HepG2 (cell line): ENCODE measurements at regions not wholly inside any gene's neighbourhood (a gene's known extent, or its start where the extent isn't known, plus 50 kb on each side); places are given as distances from the start of the nearest gene placed in this dataset.

Experiments
- ATAC-seq: fragments of 200-7000 bp; cut with Tn5 transposase; 3 replicates; pipeline ENCODE4 v1.9.1; 2020; ENCODE audit warnings: mild to moderate bottlenecking, moderate library complexity
- BruUV-seq: library from RNA; stranded (reverse); fragments of 400-500 nt; replicated peaks from 2 replicates; lab custom pipeline; 2021; lab: Mats Ljungman, UMichigan
- CTCF ChIA-PET: fragments of 300-600 bp; formaldehyde crosslinking; extraction: SDS; loops from one replicate; lab custom pipeline; 2021; ENCODE audit warnings: low total read pairs, inconsistent platforms, low intra/inter-chr PET ratio; lab: Yijun Ruan, JAX
- POLR2A ChIA-PET: fragments of 350-600 bp; sonication (Branson Sonifier 250); formaldehyde crosslinking; loops from one replicate; lab custom pipeline; 2020; ENCODE audit warnings: antibody characterized with exemption, inconsistent platforms; lab: Yijun Ruan, JAX
- DNase-seq: peaks from one replicate; pipeline ENCODE4 v3.0.0-alpha.2; 2015; ENCODE audit warnings: low spot score
- FAIRE-seq: peaks from 3 replicates; lab custom pipeline; 2011; peaks lifted over from hg19 to GRCh38; lab: Jason Lieb, UNC
- H2AFZ ChIP-seq: one replicate; pipeline ENCODE4 v1.6.1; 2011; ENCODE audit warnings: low read length, inconsistent platforms
- H3K27ac ChIP-seq: fragments of 300-600 bp; 3 replicates; pipeline ENCODE4 v1.8.0; 2011; ENCODE audit warnings: mixed run types, mild to moderate bottlenecking, mixed read lengths, low read length, inconsistent platforms; ENCODE audit not compliant: insufficient read depth; ENCODE audit errors: extremely low read length
- H3K27me3 ChIP-seq, 2 experiments: fragments of 200-600 bp in 1 of 2; 2 replicates in 1 of 2; 3 replicates in 1 of 2; pipeline versions ENCODE4 v1.6.0 to v1.8.0; 2011; ENCODE audit warnings: low read length in 2 of 2, mild to moderate bottlenecking in 2 of 2, moderate library complexity in 2 of 2, inconsistent platforms in 1 of 2; ENCODE audit not compliant: insufficient read depth in 2 of 2, control insufficient read depth in 1 of 2
- H3K36me3 ChIP-seq, 2 experiments: fragments of 200-600 bp in 1 of 2; replicated peaks in 1 of 2; 2 replicates in 1 of 2; 3 replicates in 1 of 2; pipeline versions ENCODE4 v1.5.1 to v1.8.0; 2011; ENCODE audit warnings: low read length in 2 of 2, inconsistent platforms in 1 of 2; ENCODE audit not compliant: insufficient read depth in 2 of 2, control insufficient read depth in 1 of 2
- H3K4me1 ChIP-seq: 2 replicates; pipeline ENCODE4 v1.5.1; 2012; ENCODE audit warnings: low read length, inconsistent platforms; ENCODE audit not compliant: insufficient read depth
- H3K4me2 ChIP-seq: 2 replicates; pipeline ENCODE4 v1.6.0; 2011; ENCODE audit warnings: low read depth, low read length, inconsistent platforms
- H3K4me3 ChIP-seq, 3 experiments: fragments of 200-600 bp in 1 of 3; sonication (generic), shearing (Covaris generic) in 1 of 3; replicated peaks in 1 of 3; 2 replicates each; pipeline ENCODE4 v1.5.1; 2011 to 2016; ENCODE audit warnings: low read length in 3 of 3, inconsistent platforms in 2 of 3, low read depth in 2 of 3, mild to moderate bottlenecking in 2 of 3, control low read depth in 1 of 3, mixed read lengths in 1 of 3; ENCODE audit not compliant: insufficient read depth in 1 of 3
- H3K79me2 ChIP-seq: one replicate; pipeline ENCODE4 v1.6.1; 2011; ENCODE audit warnings: low read length, inconsistent platforms; ENCODE audit not compliant: insufficient read depth
- H3K9ac ChIP-seq: 2 replicates; pipeline ENCODE4 v1.6.0; 2011; ENCODE audit warnings: mild to moderate bottlenecking, low read depth, low read length, inconsistent platforms; ENCODE audit not compliant: insufficient read depth
- H3K9me3 ChIP-seq: 2 replicates; pipeline ENCODE4 v1.5.1; 2012; ENCODE audit warnings: mild to moderate bottlenecking, low read length
- H4K20me1 ChIP-seq: 2 replicates; pipeline ENCODE4 v1.6.0; 2011; ENCODE audit warnings: inconsistent platforms, mild to moderate bottlenecking, low read length, moderate library complexity; ENCODE audit not compliant: insufficient read depth
- ATF7-NPFF ChIP-seq: sonication (generic); formaldehyde crosslinking; IDR thresholded peaks from 2 replicates; pipeline ENCODE4 v1.8.1; 2023; ENCODE audit warnings: mild to moderate bottlenecking, low read depth, missing genetic modification reagents, moderate library complexity
- CBX5 ChIP-seq: sonication (generic); formaldehyde crosslinking; IDR thresholded peaks from 2 replicates; pipeline ENCODE4 v1.4.0; 2020; ENCODE audit warnings: missing genetic modification reagents, borderline replicate concordance
- EZH2 ChIP-seq: conservative IDR thresholded peaks from 2 replicates; pipeline ENCODE4 v1.6.1; 2012; ENCODE audit warnings: mild to moderate bottlenecking, low read depth, low read length, moderate library complexity
- IKZF4 ChIP-seq: sonication (generic); formaldehyde crosslinking; IDR thresholded peaks from 2 replicates; pipeline ENCODE4 v1.5.1; 2020; ENCODE audit warnings: borderline replicate concordance, mild to moderate bottlenecking, low read depth, missing genetic modification reagents; ENCODE audit errors: not compliant biosample characterization
- MAZ ChIP-seq, 2 experiments: sonication (generic) in 1 of 2; formaldehyde crosslinking in 1 of 2; IDR thresholded peaks; 2 replicates each; pipeline versions ENCODE4 v1.5.0 to v1.6.1; 2012 to 2020; ENCODE audit warnings: low read depth in 2 of 2, mild to moderate bottlenecking in 2 of 2, borderline replicate concordance in 1 of 2, improper control_type of control experiment in 1 of 2, low read length in 1 of 2, missing genetic modification reagents in 1 of 2, moderate library complexity in 1 of 2
- PRMT3 ChIP-seq: sonication (generic); formaldehyde crosslinking; IDR thresholded peaks from 2 replicates; pipeline ENCODE4 v1.8.1; 2022; ENCODE audit warnings: low read depth, mild to moderate bottlenecking, moderate library complexity, missing genetic modification reagents, borderline replicate concordance
- ZBTB42 ChIP-seq: sonication (generic); formaldehyde crosslinking; IDR thresholded peaks from 2 replicates; pipeline ENCODE4 v1.5.0; 2020; ENCODE audit warnings: mild to moderate bottlenecking, missing genetic modification reagents
- ZNF3 ChIP-seq: IDR thresholded peaks from 2 replicates; pipeline ENCODE4 v1.7.0; 2017; ENCODE audit warnings: inconsistent platforms
- ZNF841 ChIP-seq: sonication (generic); formaldehyde crosslinking; IDR thresholded peaks from 2 replicates; pipeline ENCODE4 v1.8.1; 2023; ENCODE audit warnings: missing genetic modification reagents, borderline replicate concordance
- WGBS: methylation state at CpG from one replicate; pipeline ENCODE4 v1.1.6; 2017; ENCODE audit warnings: low lambda C conversion rate; 5-methylcytosine and 5-hydroxymethylcytosine counted together
- in situ Hi-C: cut with HindIII; loops from 2 replicates; pipeline ENCODE4 v1.10.0; 2017; ENCODE audit warnings: low pct_unique_long_range_greater_than_20kb; ENCODE audit not compliant: extremely low pct_ligation_motif_present
- intact Hi-C: fragments of 100-400 bp; cut with micrococcal nuclease; formaldehyde crosslinking; loops from one replicate; pipeline ENCODE4 v1.10.0; 2022; ENCODE audit not compliant: unreplicated experiment
- TF ChIP-seq, protein P1 (sequence below): sonication (generic); formaldehyde crosslinking; IDR thresholded peaks from 2 replicates; pipeline ENCODE4 v1.5.1; 2020; ENCODE audit warnings: missing genetic modification reagents, mild to moderate bottlenecking, borderline replicate concordance
- TF ChIP-seq, protein P2 (sequence below): sonication (generic); formaldehyde crosslinking; IDR thresholded peaks from 2 replicates; pipeline ENCODE4 v1.8.1; 2023; ENCODE audit warnings: mild to moderate bottlenecking, missing genetic modification reagents, borderline replicate concordance
- TF ChIP-seq, protein P3 (sequence below): IDR thresholded peaks from 2 replicates; pipeline ENCODE4 v1.6.1; 2018; ENCODE audit warnings: missing genetic modification reagents

DNA sequence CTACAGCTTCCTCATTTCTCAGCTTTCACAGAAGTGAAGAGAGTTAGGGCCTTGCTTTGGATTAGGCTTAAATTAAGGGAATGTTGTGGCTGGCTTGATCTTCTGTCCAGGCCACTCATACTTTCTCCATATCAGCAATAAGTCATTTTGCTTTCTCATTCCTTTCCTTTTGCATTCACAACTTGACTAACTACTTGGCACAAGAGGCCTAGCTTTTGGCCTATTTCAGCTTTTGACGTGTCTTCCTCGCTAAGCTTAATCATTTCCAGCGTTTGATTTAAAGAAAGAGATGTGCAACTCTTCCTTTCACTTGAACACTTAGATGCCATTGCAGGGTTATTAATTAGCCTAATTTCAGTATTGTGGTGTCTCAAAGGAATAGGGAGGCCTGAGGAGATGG is 712.0 kb downstream of the INHBA start:
- intact Hi-C loops (no loop called here), in situ Hi-C loops (no loop called here)
- Histone ChIP-seq H3K4me2 (no peak overlapping the region), H3K4me1 (no peaks in the 10 kb centered on the region), H3K9ac (no peak overlapping the region), H3K4me3 (no peak overlapping the region), H3K79me2 (no peaks in the 10 kb centered on the region), H4K20me1 (no peaks in the 10 kb centered on the region), H3K27ac (no peak overlapping the region), H3K9me3 (no peaks in the 10 kb centered on the region), H3K27me3 (no peaks in the 10 kb centered on the region), H2AFZ (no peak overlapping the region), H3K36me3 (no peaks in the 10 kb centered on the region)
- no peak for DNase-seq
- 26% methylated on average over 3 of the region's 3 CpGs for WGBS
- no peak for ATAC-seq
- no TSS peak for BruUV-seq
- ChIA-PET CTCF (no interaction called here), POLR2A (no interaction called here)
- FAIRE-seq: no peak
- TF ChIP-seq ZNF3 (CRISPR knock-in tag) (no peak), ATF7-NPFF (CRISPR knock-in tag) (no peak), ZBTB42 (CRISPR knock-in tag) (no peak), EZH2 (no peak), CBX5 (CRISPR knock-in tag) (no peak), ZNF841 (CRISPR knock-in tag) (no peak), MAZ (IDR thresholded peaks at IDR 0.05; ENCODE audit: borderline replicate concordance, low read depth, low read length) (no peak), MAZ (CRISPR knock-in tag; IDR thresholded peaks at IDR 0.05; ENCODE audit: low read depth) (no peak), IKZF4 (CRISPR knock-in tag) (no peak), PRMT3 (no peak)
- TF ChIP-seq, protein P1, sequence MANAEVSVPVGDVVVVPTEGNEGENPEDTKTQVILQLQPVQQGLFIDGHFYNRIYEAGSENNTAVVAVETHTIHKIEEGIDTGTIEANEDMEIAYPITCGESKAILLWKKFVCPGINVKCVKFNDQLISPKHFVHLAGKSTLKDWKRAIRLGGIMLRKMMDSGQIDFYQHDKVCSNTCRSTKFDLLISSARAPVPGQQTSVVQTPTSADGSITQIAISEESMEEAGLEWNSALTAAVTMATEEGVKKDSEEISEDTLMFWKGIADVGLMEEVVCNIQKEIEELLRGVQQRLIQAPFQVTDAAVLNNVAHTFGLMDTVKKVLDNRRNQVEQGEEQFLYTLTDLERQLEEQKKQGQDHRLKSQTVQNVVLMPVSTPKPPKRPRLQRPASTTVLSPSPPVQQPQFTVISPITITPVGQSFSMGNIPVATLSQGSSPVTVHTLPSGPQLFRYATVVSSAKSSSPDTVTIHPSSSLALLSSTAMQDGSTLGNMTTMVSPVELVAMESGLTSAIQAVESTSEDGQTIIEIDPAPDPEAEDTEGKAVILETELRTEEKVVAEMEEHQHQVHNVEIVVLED (CRISPR knock-in tag): no peak
- TF ChIP-seq, protein P2, sequence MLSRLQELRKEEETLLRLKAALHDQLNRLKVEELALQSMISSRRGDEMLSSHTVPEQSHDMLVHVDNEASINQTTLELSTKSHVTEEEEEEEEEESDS (CRISPR knock-in tag): no peak
- TF ChIP-seq, protein P3, sequence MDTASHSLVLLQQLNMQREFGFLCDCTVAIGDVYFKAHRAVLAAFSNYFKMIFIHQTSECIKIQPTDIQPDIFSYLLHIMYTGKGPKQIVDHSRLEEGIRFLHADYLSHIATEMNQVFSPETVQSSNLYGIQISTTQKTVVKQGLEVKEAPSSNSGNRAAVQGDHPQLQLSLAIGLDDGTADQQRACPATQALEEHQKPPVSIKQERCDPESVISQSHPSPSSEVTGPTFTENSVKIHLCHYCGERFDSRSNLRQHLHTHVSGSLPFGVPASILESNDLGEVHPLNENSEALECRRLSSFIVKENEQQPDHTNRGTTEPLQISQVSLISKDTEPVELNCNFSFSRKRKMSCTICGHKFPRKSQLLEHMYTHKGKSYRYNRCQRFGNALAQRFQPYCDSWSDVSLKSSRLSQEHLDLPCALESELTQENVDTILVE (CRISPR knock-in tag): no peak
